ENCODE measurements at regions not wholly inside any gene's neighbourhood (a gene's known extent, or its start where the extent isn't known, plus 50 kb on each side); places are given as distances from the start of the nearest gene placed in this dataset.

DNA sequence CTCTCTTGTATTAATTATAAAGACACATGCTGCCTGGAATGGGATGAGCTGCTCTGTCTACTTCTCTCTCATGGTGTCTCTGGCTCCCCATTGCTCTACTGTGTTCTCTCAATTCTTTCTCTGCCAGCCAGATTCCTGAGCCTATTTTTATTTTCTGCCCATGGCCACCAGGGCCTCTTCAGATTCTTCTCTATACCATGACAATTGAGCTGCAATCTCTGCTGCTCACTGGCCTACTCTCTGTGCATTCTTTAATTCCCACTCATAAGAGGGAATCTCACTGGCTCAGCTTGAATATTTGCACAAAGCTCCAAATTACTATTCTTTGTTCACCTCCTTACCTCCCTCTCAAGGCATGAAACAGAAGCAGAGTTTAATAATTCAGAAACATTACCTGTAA lies 161.4 kb upstream of the GULP1 start:
- TF ChIP-seq CTCF (IDR thresholded peaks at IDR 0.05; ENCODE audit: low read depth, low read length): no peak
- TF ChIP-seq, protein P1, sequence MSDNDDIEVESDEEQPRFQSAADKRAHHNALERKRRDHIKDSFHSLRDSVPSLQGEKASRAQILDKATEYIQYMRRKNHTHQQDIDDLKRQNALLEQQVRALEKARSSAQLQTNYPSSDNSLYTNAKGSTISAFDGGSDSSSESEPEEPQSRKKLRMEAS (IDR thresholded peaks at IDR 0.05; ENCODE audit: low read depth, low read length): no peak
- TF ChIP-seq MYC (IDR thresholded peaks at IDR 0.05; ENCODE audit: low read depth, low read length): no peak
- TF ChIP-seq POLR2A (IDR thresholded peaks at IDR 0.05; ENCODE audit: extremely low read depth, insufficient read length): no peak

Measured in NB4 (cell line).